OCI-LY1 (cell line): ENCODE measurements at regions not wholly inside any gene's neighbourhood (a gene's known extent, or its start where the extent isn't known, plus 50 kb on each side); places are given as distances from the start of the nearest gene placed in this dataset.
"Not testable (repeated sequence)": the region's sequence is repeated elsewhere in the genome, so short reads cannot be mapped to it uniquely, and the experiment has no call there.

Experiments used
- CTCF ChIP-seq: fragments of 200-600 bp; sonication (generic), shearing (Covaris generic); IDR thresholded peaks from 2 replicates; pipeline ENCODE4 v1.5.1; 2017; ENCODE audit warnings: mild to moderate bottlenecking, antibody characterized with exemption, low read length, moderate library complexity, mixed read lengths
- EZH2 ChIP-seq: fragments of 200-600 bp; sonication (generic), shearing (Covaris generic); IDR thresholded peaks from 2 replicates; pipeline ENCODE4 v1.8.0; 2017; ENCODE audit warnings: borderline replicate concordance, mixed run types, mild to moderate bottlenecking, antibody characterized with exemption, low read length, moderate library complexity, mixed read lengths

- not testable (repeated sequence) for TF ChIP-seq CTCF, EZH2
These were observed 91.7 kb upstream of the ATF7IP2 start for GRCh38 chr16:10294153-10294552.
